ENCODE measurements at regions not wholly inside any gene's neighbourhood (a gene's known extent, or its start where the extent isn't known, plus 50 kb on each side); places are given as distances from the start of the nearest gene placed in this dataset.

DNA sequence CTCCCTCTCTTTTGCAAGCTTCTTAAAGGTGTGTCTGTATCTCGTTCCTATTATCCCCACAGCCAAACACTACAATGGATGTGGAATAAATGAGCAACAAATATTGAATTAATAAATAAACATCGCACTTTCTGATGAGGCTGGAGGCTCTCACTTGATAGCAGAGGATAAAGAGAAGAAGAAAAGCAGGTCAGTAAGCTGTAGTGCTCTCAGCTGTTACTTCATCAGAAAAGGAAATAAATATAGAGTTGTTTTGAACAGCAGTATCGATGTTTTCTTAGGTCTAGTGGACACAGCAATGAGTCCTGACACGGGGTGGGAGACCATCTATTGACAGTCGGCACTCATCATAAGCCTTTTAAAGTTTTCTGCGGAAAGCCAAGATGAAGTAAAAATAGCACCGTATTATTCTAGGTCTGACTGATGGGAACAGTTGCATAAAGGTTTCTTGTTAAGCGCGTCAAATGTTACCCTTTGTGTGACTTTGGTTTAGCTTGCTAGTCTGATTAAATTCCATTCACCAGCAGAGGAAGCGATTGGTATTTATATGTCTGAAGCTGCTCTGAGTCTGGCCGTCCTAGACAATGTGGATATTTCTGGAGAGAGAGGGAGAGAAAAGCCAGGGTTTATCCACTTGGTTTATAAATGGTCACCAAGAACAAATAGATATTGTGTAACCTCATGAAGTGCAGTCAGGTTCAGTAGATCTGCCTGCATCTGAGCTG is 646.1 kb downstream of the CDH11 start:
- no peak for DNase-seq (ENCODE audit: low read depth)
- H3K4me3 ChIP-seq (ENCODE audit: low read depth, low read length): no peak overlapping the region
- no peaks in the 10 kb centered on the region for H3K36me3 ChIP-seq (ENCODE audit: control insufficient read depth, insufficient read depth, low read length)
- FAIRE-seq: peak; percentile 43
- no peaks in the 10 kb centered on the region for H3K27me3 ChIP-seq (ENCODE audit: control insufficient read depth, insufficient read depth, low read length)
- TF ChIP-seq, protein P1, sequence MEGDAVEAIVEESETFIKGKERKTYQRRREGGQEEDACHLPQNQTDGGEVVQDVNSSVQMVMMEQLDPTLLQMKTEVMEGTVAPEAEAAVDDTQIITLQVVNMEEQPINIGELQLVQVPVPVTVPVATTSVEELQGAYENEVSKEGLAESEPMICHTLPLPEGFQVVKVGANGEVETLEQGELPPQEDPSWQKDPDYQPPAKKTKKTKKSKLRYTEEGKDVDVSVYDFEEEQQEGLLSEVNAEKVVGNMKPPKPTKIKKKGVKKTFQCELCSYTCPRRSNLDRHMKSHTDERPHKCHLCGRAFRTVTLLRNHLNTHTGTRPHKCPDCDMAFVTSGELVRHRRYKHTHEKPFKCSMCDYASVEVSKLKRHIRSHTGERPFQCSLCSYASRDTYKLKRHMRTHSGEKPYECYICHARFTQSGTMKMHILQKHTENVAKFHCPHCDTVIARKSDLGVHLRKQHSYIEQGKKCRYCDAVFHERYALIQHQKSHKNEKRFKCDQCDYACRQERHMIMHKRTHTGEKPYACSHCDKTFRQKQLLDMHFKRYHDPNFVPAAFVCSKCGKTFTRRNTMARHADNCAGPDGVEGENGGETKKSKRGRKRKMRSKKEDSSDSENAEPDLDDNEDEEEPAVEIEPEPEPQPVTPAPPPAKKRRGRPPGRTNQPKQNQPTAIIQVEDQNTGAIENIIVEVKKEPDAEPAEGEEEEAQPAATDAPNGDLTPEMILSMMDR (IDR thresholded peaks at IDR 0.05; ENCODE audit: insufficient read depth, low read length, severe bottlenecking): no peak

- FAIRE-seq (no peak), DNase-seq (ENCODE audit: low read depth) (no peak)
- Histone ChIP-seq H3K36me3 (ENCODE audit: control insufficient read depth, insufficient read depth, low read length) (no peaks in the 10 kb centered on the region), H3K27me3 (ENCODE audit: control insufficient read depth, insufficient read depth, low read length) (no peaks in the 10 kb centered on the region), H3K4me3 (ENCODE audit: low read depth, low read length) (no peak overlapping the region)
- TF ChIP-seq, protein P1 (IDR thresholded peaks at IDR 0.05; ENCODE audit: insufficient read depth, low read length, severe bottlenecking): no peak
These were observed 650.9 kb downstream of the CDH11 start for GRCh38 chr16:64470916-64471315.

DNA sequence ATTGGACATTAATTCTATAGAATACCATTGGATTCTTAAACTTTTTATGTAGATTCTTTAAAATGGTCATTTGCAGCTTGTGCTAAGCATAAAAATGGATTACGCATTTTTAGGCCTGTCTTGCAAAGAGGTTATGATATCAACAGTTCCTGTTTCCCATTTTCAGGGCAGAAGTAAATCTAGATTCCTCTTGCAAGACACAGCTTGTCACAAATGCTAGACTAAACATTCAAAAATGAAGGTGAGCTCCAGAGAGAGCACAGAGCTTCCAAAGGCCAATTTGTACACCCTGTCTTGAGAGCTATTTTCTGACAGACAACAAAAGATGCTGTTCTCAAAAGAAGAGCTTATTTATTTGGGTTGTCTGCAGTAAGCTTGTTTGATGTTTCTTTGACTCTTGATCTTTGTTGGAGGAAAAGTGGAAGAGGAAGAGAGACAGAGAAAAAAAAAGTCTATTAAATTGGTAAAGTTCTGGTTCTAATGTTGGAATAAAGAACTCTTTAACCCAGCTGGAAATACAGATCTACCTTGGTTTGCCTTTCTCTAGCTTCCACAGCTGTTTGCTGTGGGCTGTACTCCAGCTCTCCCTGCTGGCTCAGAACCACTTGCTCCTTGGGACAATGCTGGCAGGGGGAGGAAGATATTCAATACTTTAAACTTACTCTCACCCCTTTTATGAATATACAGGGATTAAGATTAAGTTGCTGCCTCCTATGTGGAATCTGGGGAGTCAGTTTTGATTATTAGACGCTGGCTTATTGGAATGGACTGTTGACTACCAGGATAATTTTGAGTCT is 651.8 kb downstream of the CDH11 start:
- Histone ChIP-seq H3K27me3 (ENCODE audit: control insufficient read depth, insufficient read depth, low read length) (no peaks in the 10 kb centered on the region), H3K36me3 (ENCODE audit: control insufficient read depth, insufficient read depth, low read length) (no peaks in the 10 kb centered on the region), H3K4me3 (ENCODE audit: low read depth, low read length) (no peak overlapping the region)
- DNase-seq (ENCODE audit: low read depth): peak; percentile 89
- FAIRE-seq: no peak
- TF ChIP-seq, protein P1 (IDR thresholded peaks at IDR 0.05; ENCODE audit: insufficient read depth, low read length, severe bottlenecking): peak; percentile 15

DNA sequence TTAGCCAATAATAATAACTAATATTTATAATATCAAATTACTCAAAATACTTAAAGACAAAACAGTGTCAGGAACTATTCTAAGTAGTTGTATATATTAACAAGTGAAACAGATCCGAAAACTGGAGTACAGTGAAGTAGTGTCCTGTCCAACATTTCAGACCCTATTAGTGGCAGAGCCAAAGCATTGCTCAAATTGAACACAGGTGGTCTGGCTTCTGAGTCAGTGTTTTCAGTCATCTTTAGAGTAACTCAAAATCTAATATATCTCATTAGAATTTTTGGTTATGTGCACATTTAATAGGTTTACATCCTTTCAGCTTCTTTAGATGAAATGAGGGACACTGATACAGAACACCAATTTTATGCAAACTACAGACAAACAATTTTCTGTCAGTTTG is 652.5 kb downstream of the CDH11 start:
- FAIRE-seq (no peak), DNase-seq (ENCODE audit: low read depth) (no peak)
- no peaks in the 10 kb centered on the region for H3K27me3 ChIP-seq (ENCODE audit: control insufficient read depth, insufficient read depth, low read length)
- H3K36me3 ChIP-seq (ENCODE audit: control insufficient read depth, insufficient read depth, low read length): no peaks in the 10 kb centered on the region
- no peak overlapping the region for H3K4me3 ChIP-seq (ENCODE audit: low read depth, low read length)
- TF ChIP-seq, protein P1 (IDR thresholded peaks at IDR 0.05; ENCODE audit: insufficient read depth, low read length, severe bottlenecking): no peak

- DNase-seq (ENCODE audit: low read depth) (no peak), FAIRE-seq (no peak)
- H3K4me3 ChIP-seq (ENCODE audit: low read depth, low read length): no peak overlapping the region
- H3K27me3 ChIP-seq (ENCODE audit: control insufficient read depth, insufficient read depth, low read length): no peaks in the 10 kb centered on the region
- TF ChIP-seq, protein P1 (IDR thresholded peaks at IDR 0.05; ENCODE audit: insufficient read depth, low read length, severe bottlenecking): no peak
- H3K36me3 ChIP-seq (ENCODE audit: control insufficient read depth, insufficient read depth, low read length): no peaks in the 10 kb centered on the region
These were observed 653.3 kb downstream of the CDH11 start for GRCh38 chr16:64468515-64469090.

Measured in bronchial epithelial cell (primary cell).